ENCODE measurements at regions not wholly inside any gene's neighbourhood (a gene's known extent, or its start where the extent isn't known, plus 50 kb on each side); places are given as distances from the start of the nearest gene placed in this dataset.

- H3K36me3 Mint-ChIP-seq (ENCODE audit: low read depth): no peaks in the 10 kb centered on the region
- peaks cover 13% of the 10 kb centered on the region for H3K9me3 Mint-ChIP-seq
- no peak for TF ChIP-seq CTCF (IDR thresholded peaks at IDR 0.05)
- no peak for DNase-seq
- H3K27me3 Mint-ChIP-seq (ENCODE audit: insufficient read depth): no peaks in the 10 kb centered on the region
- no peak overlapping the region for H3K27ac Mint-ChIP-seq
- no peak overlapping the region for H3K4me3 Mint-ChIP-seq
- no peaks in the 10 kb centered on the region for H3K4me1 Mint-ChIP-seq (ENCODE audit: low read depth)
Measured at GRCh38 chr2:79453918-79454317, 58.9 kb upstream of the CTNNA2 start.

- H3K4me3 Mint-ChIP-seq: no peak overlapping the region
- H3K9me3 Mint-ChIP-seq: peaks cover 13% of the 10 kb centered on the region
- DNase-seq: no peak
- no peaks in the 10 kb centered on the region for H3K36me3 Mint-ChIP-seq (ENCODE audit: low read depth)
- H3K4me1 Mint-ChIP-seq (ENCODE audit: low read depth): no peaks in the 10 kb centered on the region
- TF ChIP-seq CTCF (IDR thresholded peaks at IDR 0.05): no peak
- no peaks in the 10 kb centered on the region for H3K27me3 Mint-ChIP-seq (ENCODE audit: insufficient read depth)
- no peak overlapping the region for H3K27ac Mint-ChIP-seq
Measured at GRCh38 chr2:79452651-79453050, 60.2 kb upstream of the CTNNA2 start.

GRCh38 chr2:79447463-79447862, 65.4 kb upstream of the CTNNA2 start:
- no peak overlapping the region for H3K27ac Mint-ChIP-seq
- no peak for DNase-seq
- H3K4me1 Mint-ChIP-seq (ENCODE audit: low read depth): no peaks in the 10 kb centered on the region
- no peak for TF ChIP-seq CTCF (IDR thresholded peaks at IDR 0.05)
- H3K27me3 Mint-ChIP-seq (ENCODE audit: insufficient read depth): peaks cover 2% of the 10 kb centered on the region; the same call in 1 of the 2 replicates
- H3K4me3 Mint-ChIP-seq: no peak overlapping the region
- H3K36me3 Mint-ChIP-seq (ENCODE audit: low read depth): no peaks in the 10 kb centered on the region
- H3K9me3 Mint-ChIP-seq: peaks cover 16% of the 10 kb centered on the region

GRCh38 chr2:79446313-79446712, 66.5 kb upstream of the CTNNA2 start:
- Mint-ChIP-seq H3K4me1 (ENCODE audit: low read depth) (no peaks in the 10 kb centered on the region), H3K4me3 (no peak overlapping the region), H3K36me3 (ENCODE audit: low read depth) (no peaks in the 10 kb centered on the region), H3K27me3 (ENCODE audit: insufficient read depth) (peaks cover 2% of the 10 kb centered on the region; the same call in 1 of the 2 replicates), H3K9me3 (peaks cover 22% of the 10 kb centered on the region), H3K27ac (no peak overlapping the region)
- TF ChIP-seq CTCF (IDR thresholded peaks at IDR 0.05): no peak
- DNase-seq: no peak

GRCh38 chr2:79437433-79438267, 75.2 kb upstream of the CTNNA2 start:
- Mint-ChIP-seq H3K36me3 (ENCODE audit: low read depth) (peaks cover 5% of the 10 kb centered on the region; the same call in 1 of the 2 replicates), H3K27me3 (ENCODE audit: insufficient read depth) (no peaks in the 10 kb centered on the region; the same call in 1 of the 2 replicates), H3K4me3 (no peak overlapping the region), H3K9me3 (peaks cover 53% of the 10 kb centered on the region), H3K27ac (no peak overlapping the region), H3K4me1 (ENCODE audit: low read depth) (no peaks in the 10 kb centered on the region)
- no peak for TF ChIP-seq CTCF (IDR thresholded peaks at IDR 0.05)
- DNase-seq: no peak

Measured in HFFc6 (cell line).